Globus pallidus (tissue), 1 donor: ENCODE measurements at regions not wholly inside any gene's neighbourhood (a gene's known extent, or its start where the extent isn't known, plus 50 kb on each side); places are given as distances from the start of the nearest gene placed in this dataset.
"Not testable (repeated sequence)": the region's sequence is repeated elsewhere in the genome, so short reads cannot be mapped to it uniquely, and the experiment has no call there.

Source experiments
- DNase-seq: peaks from one replicate; pipeline ENCODE4 v3.0.0-alpha.2; 2015; ENCODE audit warnings: low spot score

GRCh38 chr12:124130691-124131591, 157.9 kb downstream of the ZNF664 start:
- DNase-seq: no peak

GRCh38 chr12:124131659-124132058, 158.6 kb downstream of the ZNF664 start:
- no peak for DNase-seq

GRCh38 chr12:124132530-124132929, 159.5 kb downstream of the ZNF664 start:
- no peak for DNase-seq

GRCh38 chr12:124136796-124137195, 158.1 kb upstream of the RFLNA start:
- DNase-seq: no peak

- DNase-seq: no peak
Measured at GRCh38 chr12:124140944-124141486, 153.9 kb upstream of the RFLNA start.

GRCh38 chr12:124141611-124142010, 153.3 kb upstream of the RFLNA start:
- not testable (repeated sequence) for DNase-seq

GRCh38 chr12:124142395-124143035, 152.4 kb upstream of the RFLNA start:
- DNase-seq: no peak

GRCh38 chr12:124143726-124144125, 151.2 kb upstream of the RFLNA start:
- no peak for DNase-seq

GRCh38 chr12:124144531-124145194, 150.2 kb upstream of the RFLNA start:
- no peak for DNase-seq

- no peak for DNase-seq
Measured at GRCh38 chr12:124147027-124147426, 147.9 kb upstream of the RFLNA start.

- DNase-seq: no peak
Measured at GRCh38 chr12:124147575-124147974, 147.3 kb upstream of the RFLNA start.

GRCh38 chr12:124148481-124149273, 146.2 kb upstream of the RFLNA start:
- DNase-seq: no peak

GRCh38 chr12:124149287-124149686, 145.6 kb upstream of the RFLNA start:
- DNase-seq: no peak

GRCh38 chr12:124150168-124150567, 144.7 kb upstream of the RFLNA start:
- DNase-seq: no peak

- DNase-seq: no peak
Measured at GRCh38 chr12:124151583-124151982, 143.3 kb upstream of the RFLNA start.

- peak; percentile 3 for DNase-seq
Measured at GRCh38 chr12:124152731-124153130, 142.2 kb upstream of the RFLNA start.

GRCh38 chr12:124153392-124153791, 141.5 kb upstream of the RFLNA start:
- DNase-seq: no peak

GRCh38 chr12:124157406-124157805, 137.5 kb upstream of the RFLNA start:
- DNase-seq: no peak

- DNase-seq: peak; percentile 25
Measured at GRCh38 chr12:124159655-124160054, 135.2 kb upstream of the RFLNA start.

GRCh38 chr12:124160097-124160756, 134.7 kb upstream of the RFLNA start:
- DNase-seq: no peak

- DNase-seq: not testable (repeated sequence)
Measured at GRCh38 chr12:124161402-124161801, 133.5 kb upstream of the RFLNA start.
